NCI-H2029 treated with DMSO at 0.1 percent for 48 hours (cell line): ENCODE measurements at regions not wholly inside any gene's neighbourhood (a gene's known extent, or its start where the extent isn't known, plus 50 kb on each side); places are given as distances from the start of the nearest gene placed in this dataset.
A peak's percentile ranks its signal among the peaks of the same experiment; 100 is the strongest.
"Not testable (repeated sequence)": the region's sequence is repeated elsewhere in the genome, so short reads cannot be mapped to it uniquely, and the experiment has no call there.

ENCODE experiments used
- DNase-seq: peaks from one replicate; lab custom pipeline; 2025; lab: John Stamatoyannopoulos, UW

DNA sequence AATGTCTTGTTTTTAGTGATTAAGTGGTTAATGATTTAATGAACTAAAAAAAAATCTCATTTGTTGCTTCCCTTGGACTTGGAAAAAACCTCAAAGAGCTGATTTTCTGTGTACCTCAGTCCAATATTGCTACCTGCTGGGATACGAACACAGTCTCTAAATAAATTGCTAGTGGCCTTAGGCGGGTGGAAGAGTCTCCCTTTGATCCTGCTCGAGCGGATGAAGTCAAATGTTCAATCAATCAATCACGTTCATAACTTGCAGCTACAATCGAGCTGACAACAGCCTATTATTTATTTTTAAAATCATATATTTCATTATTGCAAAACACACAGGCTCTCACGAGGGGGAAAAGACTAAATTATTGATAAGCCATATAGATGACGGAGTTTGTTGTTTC, 57.3 kb upstream of the HABP2 start:
- DNase-seq, result no peak

DNA sequence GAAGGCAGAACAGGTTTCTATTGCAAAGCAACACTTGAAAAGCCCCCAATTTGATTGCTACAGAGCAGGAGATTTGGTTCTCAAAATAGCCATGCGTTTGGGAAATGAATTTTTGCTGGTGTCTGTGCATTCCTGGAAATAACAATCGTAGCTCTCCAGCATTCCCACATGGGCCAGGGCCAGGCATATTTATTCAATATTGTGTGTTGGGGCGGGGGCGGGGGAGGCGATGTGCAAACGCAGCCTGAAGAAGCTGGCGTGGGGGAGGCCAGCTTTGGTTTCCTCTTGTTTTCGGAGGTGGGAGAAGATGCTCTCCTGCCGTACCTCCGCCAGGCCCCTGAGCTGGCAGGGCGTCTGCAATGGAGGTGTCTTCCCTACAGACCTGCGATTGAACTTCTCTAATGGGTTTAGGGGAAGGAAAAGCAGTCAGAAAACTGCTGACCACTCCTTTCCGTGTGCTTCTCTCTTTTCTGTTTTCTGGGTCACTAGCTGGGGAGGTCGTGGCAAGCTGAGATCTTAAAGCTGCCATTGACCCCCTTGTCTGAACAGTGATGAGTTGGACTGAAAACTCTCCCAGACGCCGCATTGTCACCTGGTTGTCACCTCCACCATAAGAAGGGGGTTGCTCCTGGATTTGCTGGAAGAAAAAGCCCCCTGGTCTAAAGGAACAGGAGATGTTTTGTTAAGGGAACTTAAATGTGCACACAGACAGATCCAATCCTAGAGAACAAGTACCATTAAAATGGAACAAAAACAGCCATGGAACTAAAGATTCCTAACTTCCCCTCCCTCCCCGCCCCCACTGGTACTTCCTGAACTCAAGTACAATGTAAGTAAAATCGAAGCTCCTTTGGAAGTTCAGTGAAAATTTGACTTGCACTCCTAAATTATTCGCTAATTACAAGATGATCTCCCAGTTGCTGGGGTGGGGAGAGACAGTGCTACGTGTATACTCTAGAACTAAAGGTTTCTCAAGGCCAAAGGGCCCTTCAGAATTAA, 56.4 kb upstream of the HABP2 start:
- DNase-seq, result no peak

DNA sequence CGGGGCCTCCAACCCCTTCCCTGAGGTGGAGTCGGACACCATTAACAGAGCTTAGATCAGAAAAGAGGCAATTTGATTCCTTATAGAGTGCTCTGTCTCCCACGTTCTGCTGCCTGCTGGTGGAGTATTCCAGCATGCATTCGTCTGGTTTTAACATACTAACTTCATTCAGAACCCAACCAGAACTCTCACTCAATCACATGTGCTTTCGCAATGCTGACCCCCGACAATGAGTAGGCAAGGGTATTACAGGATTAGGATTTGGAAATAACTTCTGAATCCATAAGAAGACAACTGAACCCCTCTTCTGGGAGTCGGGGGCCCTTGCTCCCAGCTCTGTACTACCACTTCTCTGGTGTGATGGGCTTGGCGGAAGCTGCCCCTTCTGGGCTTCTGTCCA, 55.7 kb upstream of the HABP2 start:
- no peak for DNase-seq

DNA sequence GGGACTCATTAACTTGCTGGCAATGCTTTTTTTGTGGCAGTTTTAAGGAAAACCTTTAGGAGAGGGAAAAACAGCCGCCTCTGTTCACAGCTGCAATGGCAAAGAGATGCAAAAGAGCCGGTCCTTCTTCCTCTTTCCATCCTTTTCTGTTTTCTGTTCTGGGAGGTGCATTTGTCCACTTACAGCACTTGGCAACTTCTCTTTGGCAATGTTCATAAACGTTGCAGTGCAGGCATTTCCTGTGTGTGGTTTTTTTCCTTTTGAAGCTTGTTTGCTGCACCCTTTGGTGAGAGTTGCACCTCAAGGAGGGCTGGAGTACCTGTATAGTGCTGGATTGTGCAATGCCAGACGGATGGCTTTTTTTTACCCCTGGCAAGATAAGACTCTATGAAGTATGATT, 53.9 kb upstream of the HABP2 start:
- DNase-seq, result peak; percentile 6

DNA sequence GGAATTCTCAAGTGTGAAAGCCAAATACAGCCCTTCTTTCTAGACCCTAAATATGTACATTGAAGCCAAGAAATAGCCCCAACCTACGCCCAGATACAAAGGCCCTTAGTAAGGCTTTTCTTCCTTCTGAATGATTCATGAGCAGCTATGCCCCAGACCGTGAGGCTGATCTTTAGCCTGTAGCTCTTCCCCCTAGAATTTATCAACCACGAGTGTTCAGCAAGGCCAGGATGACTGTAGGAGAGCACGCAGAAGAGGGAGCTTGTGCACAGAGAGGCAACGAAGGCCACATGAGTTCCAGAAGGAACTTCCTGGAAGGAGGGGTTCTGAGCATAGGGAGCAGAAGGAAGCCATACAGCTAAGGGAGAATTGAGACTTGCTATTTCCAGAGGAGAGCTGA, 53.0 kb upstream of the HABP2 start:
- DNase-seq, result no peak

DNA sequence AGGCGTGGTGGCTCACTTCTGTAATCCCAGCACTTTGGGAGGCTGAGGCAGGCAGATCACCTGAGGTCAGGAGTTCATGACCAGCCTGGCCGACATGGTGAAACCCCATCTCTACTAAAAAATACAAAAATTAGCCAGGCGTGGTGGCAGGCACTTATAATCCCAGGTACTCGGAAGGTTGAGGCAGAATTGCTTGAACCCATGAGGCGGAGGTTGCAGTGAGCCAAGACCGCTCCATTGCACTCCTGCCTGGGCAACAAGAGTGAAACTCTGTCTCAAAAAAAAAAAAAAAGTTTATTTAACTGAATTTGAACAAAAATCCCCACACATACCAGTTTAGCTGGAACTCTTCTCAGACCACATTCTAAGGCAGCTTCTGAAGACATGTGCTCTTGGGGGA, 51.8 kb upstream of the HABP2 start:
- not testable (repeated sequence) for DNase-seq
